ENCODE measurements at regions not wholly inside any gene's neighbourhood (a gene's known extent, or its start where the extent isn't known, plus 50 kb on each side); places are given as distances from the start of the nearest gene placed in this dataset.

DNA sequence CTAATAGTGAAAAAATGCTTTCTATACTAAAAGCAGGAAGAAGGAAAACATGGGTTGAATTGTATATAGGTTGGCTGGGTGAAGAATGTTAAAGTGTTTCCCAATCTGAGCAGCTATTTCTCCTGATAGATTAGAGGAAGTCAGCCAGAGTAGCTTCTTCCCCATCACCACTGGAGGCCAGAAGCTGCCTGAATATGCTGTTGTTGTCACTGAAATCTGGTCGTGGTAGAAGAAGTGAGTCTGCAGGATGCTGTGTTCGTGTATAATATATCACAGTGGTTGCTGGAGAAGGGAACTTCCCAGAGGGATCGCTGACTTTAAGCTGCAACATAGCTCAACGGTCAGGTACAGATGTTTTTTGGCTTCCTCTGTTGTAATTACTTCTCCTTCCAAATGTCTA is 247.5 kb upstream of the LRATD1 start:
- H3K4me1 ChIP-seq (ENCODE audit: control insufficient read depth, insufficient read depth, low read length) = no peaks in the 10 kb centered on the region
- H3K36me3 ChIP-seq (ENCODE audit: control insufficient read depth in 2 of 2, insufficient read depth in 1 of 2, low read length in 2 of 2) = no peaks in the 10 kb centered on the region
- ChIA-PET CTCF (no interaction called here), POLR2A (interaction anchor here (0.7 kb wide), 1 partner anchor 323 kb away, joined by 3 read pairs; no protein-coding TSS in a partner anchor)
- TF ChIP-seq KLF8 (tag by site-specific recombination; IDR thresholded peaks at IDR 0.05) (no peak), ZNF19 (tag by site-specific recombination; IDR thresholded peaks at IDR 0.05; ENCODE audit: low read depth) (no peak), ZNF114 (tag by site-specific recombination; IDR thresholded peaks at IDR 0.05) (no peak), ZNF416 (tag by site-specific recombination; IDR thresholded peaks at IDR 0.05) (no peak), ZNF830 (tag by site-specific recombination; IDR thresholded peaks at IDR 0.05; ENCODE audit: low read depth) (no peak), ZNF585B (tag by site-specific recombination; IDR thresholded peaks at IDR 0.05) (no peak), FEZF1 (tag by site-specific recombination; IDR thresholded peaks at IDR 0.05) (no peak), ZNF202 (tag by site-specific recombination; IDR thresholded peaks at IDR 0.05; ENCODE audit: borderline replicate concordance) (no peak), ZNF777 (tag by site-specific recombination; IDR thresholded peaks at IDR 0.05; ENCODE audit: borderline replicate concordance) (no peak)
- TF ChIP-seq, protein P1, sequence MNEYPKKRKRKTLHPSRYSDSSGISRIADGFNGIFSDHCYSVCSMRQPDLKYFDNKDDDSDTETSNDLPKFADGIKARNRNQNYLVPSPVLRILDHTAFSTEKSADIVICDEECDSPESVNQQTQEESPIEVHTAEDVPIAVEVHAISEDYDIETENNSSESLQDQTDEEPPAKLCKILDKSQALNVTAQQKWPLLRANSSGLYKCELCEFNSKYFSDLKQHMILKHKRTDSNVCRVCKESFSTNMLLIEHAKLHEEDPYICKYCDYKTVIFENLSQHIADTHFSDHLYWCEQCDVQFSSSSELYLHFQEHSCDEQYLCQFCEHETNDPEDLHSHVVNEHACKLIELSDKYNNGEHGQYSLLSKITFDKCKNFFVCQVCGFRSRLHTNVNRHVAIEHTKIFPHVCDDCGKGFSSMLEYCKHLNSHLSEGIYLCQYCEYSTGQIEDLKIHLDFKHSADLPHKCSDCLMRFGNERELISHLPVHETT (tag by site-specific recombination; IDR thresholded peaks at IDR 0.05) = no peak
- TF ChIP-seq, protein P2, sequence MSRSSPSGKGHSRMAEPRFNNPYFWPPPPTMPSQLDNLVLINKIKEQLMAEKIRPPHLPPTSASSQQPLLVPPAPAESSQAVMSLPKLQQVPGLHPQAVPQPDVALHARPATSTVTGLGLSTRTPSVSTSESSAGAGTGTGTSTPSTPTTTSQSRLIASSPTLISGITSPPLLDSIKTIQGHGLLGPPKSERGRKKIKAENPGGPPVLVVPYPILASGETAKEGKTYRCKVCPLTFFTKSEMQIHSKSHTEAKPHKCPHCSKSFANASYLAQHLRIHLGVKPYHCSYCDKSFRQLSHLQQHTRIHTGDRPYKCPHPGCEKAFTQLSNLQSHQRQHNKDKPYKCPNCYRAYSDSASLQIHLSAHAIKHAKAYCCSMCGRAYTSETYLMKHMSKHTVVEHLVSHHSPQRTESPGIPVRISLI (tag by site-specific recombination; IDR thresholded peaks at IDR 0.05) = no peak
- TF ChIP-seq, protein P3, sequence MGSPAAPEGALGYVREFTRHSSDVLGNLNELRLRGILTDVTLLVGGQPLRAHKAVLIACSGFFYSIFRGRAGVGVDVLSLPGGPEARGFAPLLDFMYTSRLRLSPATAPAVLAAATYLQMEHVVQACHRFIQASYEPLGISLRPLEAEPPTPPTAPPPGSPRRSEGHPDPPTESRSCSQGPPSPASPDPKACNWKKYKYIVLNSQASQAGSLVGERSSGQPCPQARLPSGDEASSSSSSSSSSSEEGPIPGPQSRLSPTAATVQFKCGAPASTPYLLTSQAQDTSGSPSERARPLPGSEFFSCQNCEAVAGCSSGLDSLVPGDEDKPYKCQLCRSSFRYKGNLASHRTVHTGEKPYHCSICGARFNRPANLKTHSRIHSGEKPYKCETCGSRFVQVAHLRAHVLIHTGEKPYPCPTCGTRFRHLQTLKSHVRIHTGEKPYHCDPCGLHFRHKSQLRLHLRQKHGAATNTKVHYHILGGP (tag by site-specific recombination; IDR thresholded peaks at IDR 0.05) = no peak
- H3K9me3 ChIP-seq (ENCODE audit: control insufficient read depth, insufficient read depth, low read depth, low read length) = no peaks in the 10 kb centered on the region
- H3K4me3 ChIP-seq (ENCODE audit: low read depth, low read length) = no peak overlapping the region
- no peak overlapping the region for H3K27ac ChIP-seq (ENCODE audit: extremely low read depth, low read depth, low read length)

DNA sequence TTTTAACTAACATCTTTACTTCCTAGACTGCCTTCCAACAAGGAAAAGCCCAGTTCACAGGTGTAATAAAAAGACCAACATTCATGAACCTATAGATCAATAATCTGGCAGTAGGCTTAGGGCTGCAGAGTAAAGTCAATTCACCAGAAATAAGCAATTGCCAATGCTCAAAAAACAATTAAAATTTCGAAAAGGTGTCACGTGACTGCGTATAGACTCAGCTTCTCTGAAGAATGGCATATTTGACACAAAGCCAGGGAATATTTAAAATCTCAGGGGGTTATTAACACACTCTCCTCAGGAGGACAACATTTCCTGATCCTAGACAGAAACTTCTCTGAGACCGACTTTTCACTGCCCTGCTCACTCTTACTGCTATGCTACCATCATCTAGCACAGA is 245.2 kb upstream of the LRATD1 start:
- POLR2A ChIA-PET = no interaction called here
- Histone ChIP-seq H3K9me3 (ENCODE audit: control insufficient read depth, insufficient read depth, low read depth, low read length) (no peaks in the 10 kb centered on the region), H3K36me3 (ENCODE audit: control insufficient read depth in 2 of 2, insufficient read depth in 1 of 2, low read length in 2 of 2) (no peaks in the 10 kb centered on the region), H3K4me1 (ENCODE audit: control insufficient read depth, insufficient read depth, low read length) (no peaks in the 10 kb centered on the region), H3K4me3 (ENCODE audit: low read depth, low read length) (no peak overlapping the region), H3K27ac (ENCODE audit: extremely low read depth, low read depth, low read length) (no peak overlapping the region)
- CTCF ChIA-PET = no interaction called here
- no peak for TF ChIP-seq ZNF48 (tag by site-specific recombination; IDR thresholded peaks at IDR 0.05)
- TF ChIP-seq ZBTB8A (tag by site-specific recombination; IDR thresholded peaks at IDR 0.05) = no peak
- TF ChIP-seq, protein P4, sequence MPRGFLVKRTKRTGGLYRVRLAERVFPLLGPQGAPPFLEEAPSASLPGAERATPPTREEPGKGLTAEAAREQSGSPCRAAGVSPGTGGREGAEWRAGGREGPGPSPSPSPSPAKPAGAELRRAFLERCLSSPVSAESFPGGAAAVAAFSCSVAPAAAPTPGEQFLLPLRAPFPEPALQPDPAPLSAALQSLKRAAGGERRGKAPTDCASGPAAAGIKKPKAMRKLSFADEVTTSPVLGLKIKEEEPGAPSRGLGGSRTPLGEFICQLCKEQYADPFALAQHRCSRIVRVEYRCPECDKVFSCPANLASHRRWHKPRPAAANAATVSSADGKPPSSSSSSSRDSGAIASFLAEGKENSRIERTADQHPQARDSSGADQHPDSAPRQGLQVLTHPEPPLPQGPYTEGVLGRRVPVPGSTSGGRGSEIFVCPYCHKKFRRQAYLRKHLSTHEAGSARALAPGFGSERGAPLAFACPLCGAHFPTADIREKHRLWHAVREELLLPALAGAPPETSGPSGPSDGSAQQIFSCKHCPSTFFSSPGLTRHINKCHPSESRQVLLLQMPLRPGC (tag by site-specific recombination; IDR thresholded peaks at IDR 0.05) = no peak
- TF ChIP-seq ZNF350 (tag by site-specific recombination; IDR thresholded peaks at IDR 0.05) = no peak
- no peak for TF ChIP-seq BCL11B (tag by site-specific recombination; IDR thresholded peaks at IDR 0.05; ENCODE audit: low read depth)
- TF ChIP-seq, protein P5, sequence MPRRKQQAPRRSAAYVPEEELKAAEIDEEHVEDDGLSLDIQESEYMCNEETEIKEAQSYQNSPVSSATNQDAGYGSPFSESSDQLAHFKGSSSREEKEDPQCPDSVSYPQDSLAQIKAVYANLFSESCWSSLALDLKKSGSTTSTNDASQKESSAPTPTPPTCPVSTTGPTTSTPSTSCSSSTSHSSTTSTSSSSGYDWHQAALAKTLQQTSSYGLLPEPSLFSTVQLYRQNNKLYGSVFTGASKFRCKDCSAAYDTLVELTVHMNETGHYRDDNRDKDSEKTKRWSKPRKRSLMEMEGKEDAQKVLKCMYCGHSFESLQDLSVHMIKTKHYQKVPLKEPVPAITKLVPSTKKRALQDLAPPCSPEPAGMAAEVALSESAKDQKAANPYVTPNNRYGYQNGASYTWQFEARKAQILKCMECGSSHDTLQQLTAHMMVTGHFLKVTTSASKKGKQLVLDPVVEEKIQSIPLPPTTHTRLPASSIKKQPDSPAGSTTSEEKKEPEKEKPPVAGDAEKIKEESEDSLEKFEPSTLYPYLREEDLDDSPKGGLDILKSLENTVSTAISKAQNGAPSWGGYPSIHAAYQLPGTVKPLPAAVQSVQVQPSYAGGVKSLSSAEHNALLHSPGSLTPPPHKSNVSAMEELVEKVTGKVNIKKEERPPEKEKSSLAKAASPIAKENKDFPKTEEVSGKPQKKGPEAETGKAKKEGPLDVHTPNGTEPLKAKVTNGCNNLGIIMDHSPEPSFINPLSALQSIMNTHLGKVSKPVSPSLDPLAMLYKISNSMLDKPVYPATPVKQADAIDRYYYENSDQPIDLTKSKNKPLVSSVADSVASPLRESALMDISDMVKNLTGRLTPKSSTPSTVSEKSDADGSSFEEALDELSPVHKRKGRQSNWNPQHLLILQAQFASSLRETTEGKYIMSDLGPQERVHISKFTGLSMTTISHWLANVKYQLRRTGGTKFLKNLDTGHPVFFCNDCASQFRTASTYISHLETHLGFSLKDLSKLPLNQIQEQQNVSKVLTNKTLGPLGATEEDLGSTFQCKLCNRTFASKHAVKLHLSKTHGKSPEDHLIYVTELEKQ (tag by site-specific recombination; IDR thresholded peaks at IDR 0.05; ENCODE audit: borderline replicate concordance) = no peak
- no peak for TF ChIP-seq ZNF24 (tag by site-specific recombination; IDR thresholded peaks at IDR 0.05)
- TF ChIP-seq ZBTB17 (tag by site-specific recombination; IDR thresholded peaks at IDR 0.05) = no peak
- TF ChIP-seq, protein P6, sequence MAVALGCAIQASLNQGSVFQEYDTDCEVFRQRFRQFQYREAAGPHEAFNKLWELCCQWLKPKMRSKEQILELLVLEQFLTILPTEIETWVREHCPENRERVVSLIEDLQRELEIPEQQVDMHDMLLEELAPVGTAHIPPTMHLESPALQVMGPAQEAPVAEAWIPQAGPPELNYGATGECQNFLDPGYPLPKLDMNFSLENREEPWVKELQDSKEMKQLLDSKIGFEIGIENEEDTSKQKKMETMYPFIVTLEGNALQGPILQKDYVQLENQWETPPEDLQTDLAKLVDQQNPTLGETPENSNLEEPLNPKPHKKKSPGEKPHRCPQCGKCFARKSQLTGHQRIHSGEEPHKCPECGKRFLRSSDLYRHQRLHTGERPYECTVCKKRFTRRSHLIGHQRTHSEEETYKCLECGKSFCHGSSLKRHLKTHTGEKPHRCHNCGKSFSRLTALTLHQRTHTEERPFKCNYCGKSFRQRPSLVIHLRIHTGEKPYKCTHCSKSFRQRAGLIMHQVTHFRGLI (tag by site-specific recombination; IDR thresholded peaks at IDR 0.05) = no peak
- no peak for TF ChIP-seq ZFP69B (tag by site-specific recombination; IDR thresholded peaks at IDR 0.05)
- TF ChIP-seq, protein P7, sequence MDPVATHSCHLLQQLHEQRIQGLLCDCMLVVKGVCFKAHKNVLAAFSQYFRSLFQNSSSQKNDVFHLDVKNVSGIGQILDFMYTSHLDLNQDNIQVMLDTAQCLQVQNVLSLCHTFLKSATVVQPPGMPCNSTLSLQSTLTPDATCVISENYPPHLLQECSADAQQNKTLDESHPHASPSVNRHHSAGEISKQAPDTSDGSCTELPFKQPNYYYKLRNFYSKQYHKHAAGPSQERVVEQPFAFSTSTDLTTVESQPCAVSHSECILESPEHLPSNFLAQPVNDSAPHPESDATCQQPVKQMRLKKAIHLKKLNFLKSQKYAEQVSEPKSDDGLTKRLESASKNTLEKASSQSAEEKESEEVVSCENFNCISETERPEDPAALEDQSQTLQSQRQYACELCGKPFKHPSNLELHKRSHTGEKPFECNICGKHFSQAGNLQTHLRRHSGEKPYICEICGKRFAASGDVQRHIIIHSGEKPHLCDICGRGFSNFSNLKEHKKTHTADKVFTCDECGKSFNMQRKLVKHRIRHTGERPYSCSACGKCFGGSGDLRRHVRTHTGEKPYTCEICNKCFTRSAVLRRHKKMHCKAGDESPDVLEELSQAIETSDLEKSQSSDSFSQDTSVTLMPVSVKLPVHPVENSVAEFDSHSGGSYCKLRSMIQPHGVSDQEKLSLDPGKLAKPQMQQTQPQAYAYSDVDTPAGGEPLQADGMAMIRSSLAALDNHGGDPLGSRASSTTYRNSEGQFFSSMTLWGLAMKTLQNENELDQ (tag by site-specific recombination; IDR thresholded peaks at IDR 0.05; ENCODE audit: low read depth) = no peak
